Ovary (tissue), 3 donors: ENCODE measurements at regions not wholly inside any gene's neighbourhood (a gene's known extent, or its start where the extent isn't known, plus 50 kb on each side); places are given as distances from the start of the nearest gene placed in this dataset.

ENCODE experiments used
- CTCF ChIP-seq, 3 donors: fragments of 450-650 bp in 2 of 3; fragments of 200-600 bp in 1 of 3; IDR thresholded peaks; one replicate each; pipeline versions ENCODE4 v1.5.1 to v1.8.0; 2016 to 2022; ENCODE audit warnings: antibody characterized with exemption in 3 of 3, mild to moderate bottlenecking in 1 of 3
- EP300 ChIP-seq: sonication (generic); formaldehyde crosslinking; IDR thresholded peaks from one replicate; pipeline ENCODE4 v1.6.1; 2017; ENCODE audit warnings: antibody characterized with exemption
- POLR2A ChIP-seq: fragments of 450-650 bp; IDR thresholded peaks from one replicate; pipeline ENCODE4 v1.6.1; 2017; ENCODE audit warnings: antibody characterized with exemption, mild to moderate bottlenecking, moderate library complexity
- donor health status: DM: no; HTN: no; CAD: no.

GRCh38 chr14:62003701-62004100, 241.5 kb downstream of the SNAPC1 start:
- TF ChIP-seq CTCF (IDR thresholded peaks at IDR 0.05), result no peak
- TF ChIP-seq EP300, result no peak
- TF ChIP-seq POLR2A, result no peak
